ENCODE measurements at regions not wholly inside any gene's neighbourhood (a gene's known extent, or its start where the extent isn't known, plus 50 kb on each side); places are given as distances from the start of the nearest gene placed in this dataset.

DNA sequence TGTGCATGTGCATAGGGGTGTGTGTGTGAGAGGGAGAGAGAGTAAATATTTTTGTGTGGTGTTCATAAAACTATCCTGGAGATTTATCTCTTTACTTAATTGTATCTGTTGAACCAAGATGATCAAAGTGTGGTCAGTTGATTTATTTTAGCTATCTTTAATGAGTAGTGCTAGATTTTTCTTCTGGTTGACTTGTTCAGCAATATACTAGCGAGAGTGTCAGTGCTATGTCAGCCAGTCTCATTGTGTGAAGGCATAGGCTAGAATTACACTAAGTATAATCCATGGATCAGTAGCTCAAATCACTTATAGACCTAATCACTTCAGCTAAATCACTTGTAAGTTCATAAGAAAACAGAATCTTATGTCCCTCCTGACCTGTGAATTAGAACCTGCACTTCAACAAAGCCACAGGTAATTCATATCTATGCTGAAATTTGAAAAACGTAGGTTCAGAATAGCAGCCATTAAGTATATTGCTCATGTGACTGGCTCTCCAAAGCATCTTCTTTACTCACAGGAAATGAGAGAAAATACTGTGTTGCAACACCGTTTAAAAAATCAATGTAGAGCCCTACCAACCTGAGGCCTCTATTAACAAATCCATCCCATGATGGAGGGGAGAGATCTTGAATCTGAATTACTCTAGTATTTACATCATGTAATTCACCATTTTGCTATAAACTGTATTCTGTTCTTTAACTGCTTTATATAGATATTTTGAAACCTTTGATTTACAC lies 203.1 kb upstream of the ACTBL2 start:
- Histone ChIP-seq H3K4ac (replicated peaks; ENCODE audit: insufficient read length, low read depth, low read length) (no peak overlapping the region), H2AK5ac (ENCODE audit: low read depth, low read length) (no peak overlapping the region), H4K5ac (ENCODE audit: insufficient read length, low read depth, low read length) (no peak overlapping the region), H3K23me2 (ENCODE audit: low read depth, low read length) (no peaks in the 10 kb centered on the region), H3K9ac (replicated peaks in 1 of 4; ENCODE audit: extremely low read depth in 1 of 4, low read depth in 3 of 4, low read length in 3 of 4) (no peak overlapping the region), H3K79me2 (ENCODE audit: control insufficient read depth in 1 of 2, insufficient read depth in 2 of 2, low read length in 2 of 2) (no peaks in the 10 kb centered on the region), H3K18ac (ENCODE audit: extremely low read depth, low read length) (no peak overlapping the region), H4K20me1 (replicated peaks in 1 of 2; ENCODE audit: control insufficient read depth in 1 of 2, insufficient read depth in 2 of 2, low read length in 2 of 2) (no peaks in the 10 kb centered on the region), H2BK12ac (ENCODE audit: low read depth, low read length) (no peak overlapping the region), H2AFZ (ENCODE audit: low read length) (no peak overlapping the region), H3K4me3 (ENCODE audit: extremely low read depth in 1 of 4, insufficient read depth in 2 of 4, low read depth in 3 of 4, low read length in 4 of 4) (no peak overlapping the region), H4K91ac (replicated peaks; ENCODE audit: insufficient read length, low read length) (no peak overlapping the region), H3K27ac (ENCODE audit: low read depth, low read length) (no peak overlapping the region), H3K23ac (ENCODE audit: insufficient read length) (no peak overlapping the region), H3K9me3 (ENCODE audit: insufficient read depth in 2 of 2, low read depth in 1 of 2, low read length in 1 of 2) (no peaks in the 10 kb centered on the region), H3K4me1 (replicated peaks in 1 of 4; ENCODE audit: control insufficient read depth in 3 of 4, insufficient read depth in 4 of 4, low read length in 3 of 4) (no peaks in the 10 kb centered on the region), H3K56ac (replicated peaks; ENCODE audit: insufficient read length, low read depth, low read length) (no peak overlapping the region), H3K79me1 (ENCODE audit: low read depth, low read length) (no peaks in the 10 kb centered on the region), H3K14ac (ENCODE audit: insufficient read length) (no peak overlapping the region), H2BK15ac (ENCODE audit: low read length) (no peak overlapping the region), H2BK5ac (ENCODE audit: low read depth, low read length) (no peak overlapping the region), H3K27me3 (replicated peaks in 1 of 4; ENCODE audit: control insufficient read depth in 3 of 4, extremely low read depth in 1 of 4, insufficient read depth in 3 of 4, low read length in 3 of 4) (no peaks in the 10 kb centered on the region), H3K36me3 (ENCODE audit: control insufficient read depth in 2 of 4, insufficient read depth in 4 of 4, low read length in 3 of 4) (no peaks in the 10 kb centered on the region), H3K4me2 (ENCODE audit: insufficient read depth in 1 of 2, low read depth in 2 of 2, low read length in 2 of 2) (no peak overlapping the region), H2BK120ac (replicated peaks; ENCODE audit: low read depth, low read length) (no peak overlapping the region), H2BK20ac (ENCODE audit: low read length) (no peak overlapping the region), H4K8ac (ENCODE audit: extremely low read depth, insufficient read depth, low read length) (no peak overlapping the region)
- no peak for DNase-seq (ENCODE audit: low read depth in 1 of 2, low spot score in 2 of 2)
- CTCF ChIA-PET (ENCODE audit: partially characterized antibody), result interaction anchor here (1.5 kb wide), 1 partner anchor 35 kb away, joined by 5 read pairs; no protein-coding TSS in a partner anchor
- TF ChIP-seq USF2 (IDR thresholded peaks at IDR 0.05; ENCODE audit: low read length), result no peak
- WGBS, 2 experiments (ENCODE audit: extremely low coverage in 1 of 2, insufficient coverage in 1 of 2, insufficient read length in 1 of 2, insufficient replicate concordance in 2 of 2, low coverage in 1 of 2, low lambda C conversion rate in 2 of 2, missing lambda C conversion rate in 1 of 2), result 83% methylated on average over 3 of the region's 3 CpGs; no CpG with 5 or more reads in 1 of the 2 experiments
- no peak for FAIRE-seq
- POLR2A ChIA-PET (ENCODE audit: partially characterized antibody), result no interaction called here

All from H1 (cell line).